Daoy (cell line): ENCODE measurements at regions not wholly inside any gene's neighbourhood (a gene's known extent, or its start where the extent isn't known, plus 50 kb on each side); places are given as distances from the start of the nearest gene placed in this dataset.

ENCODE experiments used
- DNase-seq: peaks from one replicate; pipeline ENCODE4 v3.0.0-alpha.2; 2015; ENCODE audit warnings: low read depth

DNA sequence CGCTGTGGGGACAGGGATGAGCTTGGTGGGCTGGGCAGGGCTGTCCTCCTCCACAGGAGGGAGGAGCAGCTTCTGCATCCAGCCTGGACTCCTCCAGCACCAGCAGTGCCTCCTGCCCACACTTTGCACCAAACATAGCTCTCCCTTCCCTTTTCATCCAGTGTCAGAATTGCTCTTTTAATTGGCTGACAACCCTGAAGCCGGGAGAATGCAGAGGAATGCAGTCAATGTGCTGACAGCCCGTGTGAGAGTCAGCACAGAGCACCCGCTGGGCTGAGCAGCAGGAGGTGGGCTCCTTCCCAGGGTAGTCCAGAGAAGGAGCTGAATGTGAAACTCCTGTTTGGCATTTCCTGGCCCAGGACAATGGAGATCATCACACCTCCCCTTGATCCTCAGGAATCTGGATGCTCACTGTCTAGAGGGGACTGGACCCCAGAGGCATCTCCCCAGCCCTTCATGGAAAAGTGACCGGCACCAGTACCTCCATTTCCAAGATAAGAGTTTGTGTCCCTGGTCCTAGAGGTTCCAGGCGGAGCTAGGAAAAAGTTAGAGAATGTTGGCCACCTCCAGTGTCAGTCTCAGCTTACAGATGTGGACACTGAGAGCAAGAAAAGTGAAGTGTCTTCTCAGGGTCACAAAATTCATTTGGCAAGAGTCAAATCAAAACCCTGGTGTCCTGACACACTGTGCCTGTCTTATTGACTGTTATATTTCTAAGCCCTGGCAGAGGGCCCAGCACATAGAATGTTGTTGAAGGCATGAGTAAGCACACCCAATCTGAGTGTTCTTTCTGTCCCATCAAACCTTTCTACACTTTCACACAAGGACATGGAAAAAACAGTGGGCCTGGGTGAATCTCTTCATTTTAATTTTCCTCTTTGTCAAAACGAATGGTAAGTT lies 202.1 kb downstream of the SNX18 start:
- DNase-seq, result peak; percentile 68

DNA sequence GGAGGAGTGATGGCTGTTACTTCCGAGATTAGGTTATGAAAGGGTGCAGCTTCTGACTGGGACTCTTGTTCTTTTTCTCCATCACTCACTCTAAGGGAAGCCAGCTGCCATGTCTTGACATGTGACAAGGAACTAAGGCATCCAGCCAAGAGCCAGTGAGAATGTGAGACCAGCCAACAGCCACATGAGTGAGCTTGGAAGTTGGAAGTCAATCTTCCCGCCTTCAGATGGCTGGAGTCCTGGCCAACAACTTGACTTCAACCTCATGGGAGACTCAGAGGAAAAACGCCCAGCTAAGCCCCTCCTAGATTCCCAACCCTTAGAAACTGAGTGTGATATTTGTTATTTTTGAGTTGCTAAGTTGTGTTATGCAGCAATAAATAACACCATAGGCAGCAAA lies 201.1 kb downstream of the SNX18 start:
- no peak for DNase-seq

DNA sequence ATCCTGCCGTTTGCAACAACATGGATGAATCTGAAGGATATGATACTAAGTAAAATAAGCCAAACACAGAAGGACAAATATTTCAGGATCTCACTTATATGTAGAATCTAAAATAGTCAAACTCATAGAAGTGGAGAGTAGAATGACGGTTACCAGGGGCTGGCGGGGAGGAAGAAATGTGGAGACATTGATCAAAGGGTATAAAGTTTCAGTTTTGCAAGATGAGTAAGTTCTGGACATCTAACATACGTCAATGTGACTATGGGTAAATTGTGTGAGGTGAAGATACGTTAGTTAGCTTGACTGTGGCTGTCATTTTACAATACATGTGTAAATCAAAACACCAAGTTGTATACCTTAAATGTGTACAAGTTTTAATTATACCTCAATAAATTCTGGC lies 200.3 kb downstream of the SNX18 start:
- no peak for DNase-seq

DNA sequence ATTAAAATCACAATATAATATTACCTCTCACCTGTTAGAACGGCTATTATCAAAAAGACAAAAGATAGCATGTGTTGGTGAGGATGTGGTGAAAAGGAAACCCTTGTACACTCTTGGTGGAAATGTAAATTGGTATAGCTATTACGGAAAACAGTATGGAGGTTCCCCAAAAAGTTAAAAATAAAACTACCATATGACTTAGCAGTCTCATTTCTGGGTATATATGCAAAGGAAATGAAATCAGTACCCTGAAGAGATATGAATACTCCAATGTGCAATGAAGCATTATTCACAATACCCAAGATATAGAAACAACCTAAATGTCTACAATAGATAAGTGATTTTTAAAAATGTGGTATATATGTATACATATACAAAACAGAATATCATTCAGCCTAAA lies 199.9 kb downstream of the SNX18 start:
- DNase-seq, result no peak

DNA sequence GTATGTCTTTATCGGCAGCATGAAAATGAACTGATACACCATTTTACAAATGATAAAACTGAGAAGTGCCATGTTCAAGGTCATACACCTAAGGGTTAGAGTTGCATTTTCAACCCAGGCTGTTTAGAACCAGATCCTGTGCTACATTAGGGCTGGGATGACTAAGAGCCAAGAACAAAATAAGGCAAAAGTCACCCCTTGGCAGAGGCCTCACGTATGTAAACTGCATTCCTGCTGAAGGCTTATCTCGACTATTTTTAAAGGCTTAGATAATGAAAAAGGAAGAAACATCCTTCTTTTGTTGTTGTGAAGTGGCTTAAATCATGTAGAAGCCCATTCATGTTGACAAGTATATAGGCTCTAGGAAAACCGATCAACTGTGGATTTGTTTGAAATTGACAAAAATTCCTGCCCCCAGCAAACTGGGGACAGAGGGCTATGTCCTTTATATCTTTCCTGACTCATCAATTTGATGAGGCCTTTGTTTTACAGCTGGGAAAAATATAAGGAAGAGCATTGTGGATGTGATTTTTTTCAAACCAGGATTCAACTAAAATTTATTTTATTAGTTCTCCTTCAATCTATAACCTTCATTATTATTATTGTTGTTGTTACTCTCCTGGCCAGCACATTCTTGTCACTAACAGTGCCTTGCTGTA lies 196.5 kb downstream of the SNX18 start:
- DNase-seq, result no peak

DNA sequence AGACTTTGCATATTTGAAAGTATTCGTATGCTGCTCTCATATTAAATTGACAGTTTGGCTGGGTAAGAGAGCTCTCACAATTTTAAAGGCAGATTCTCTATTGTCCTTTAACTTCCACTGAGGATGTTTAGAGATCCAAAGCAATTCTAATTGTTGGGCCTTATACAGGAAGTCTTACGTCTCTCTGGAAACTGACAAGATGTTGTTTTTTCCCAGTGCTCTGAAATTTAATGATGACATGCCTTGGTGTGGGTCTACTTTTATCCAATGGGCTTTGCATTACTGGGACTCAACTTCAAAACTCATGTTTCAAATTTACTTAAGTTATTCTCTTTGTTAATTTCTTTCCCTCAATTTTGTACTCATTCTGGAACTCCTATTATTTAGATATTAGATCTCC lies 191.5 kb downstream of the SNX18 start:
- DNase-seq, result no peak

DNA sequence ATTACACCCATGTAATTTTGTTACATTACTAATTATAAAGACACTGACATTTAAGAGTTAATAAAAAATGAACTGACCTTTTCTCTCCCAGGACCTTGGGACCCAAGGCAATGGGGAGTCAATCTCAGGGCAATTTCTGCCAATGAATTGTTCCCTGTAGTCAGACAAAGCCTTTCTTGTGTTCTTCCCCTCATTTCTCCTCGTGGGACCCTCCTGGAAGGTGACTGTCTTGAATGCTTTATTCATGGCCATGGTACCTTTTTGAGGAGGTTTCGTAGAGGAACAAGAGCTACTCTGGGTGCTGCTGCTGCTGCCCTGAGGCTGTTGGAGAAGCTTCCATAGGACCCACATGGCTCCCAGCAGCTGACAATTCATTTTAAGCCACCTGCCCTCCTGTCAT lies 190.3 kb downstream of the SNX18 start:
- DNase-seq, result no peak

DNA sequence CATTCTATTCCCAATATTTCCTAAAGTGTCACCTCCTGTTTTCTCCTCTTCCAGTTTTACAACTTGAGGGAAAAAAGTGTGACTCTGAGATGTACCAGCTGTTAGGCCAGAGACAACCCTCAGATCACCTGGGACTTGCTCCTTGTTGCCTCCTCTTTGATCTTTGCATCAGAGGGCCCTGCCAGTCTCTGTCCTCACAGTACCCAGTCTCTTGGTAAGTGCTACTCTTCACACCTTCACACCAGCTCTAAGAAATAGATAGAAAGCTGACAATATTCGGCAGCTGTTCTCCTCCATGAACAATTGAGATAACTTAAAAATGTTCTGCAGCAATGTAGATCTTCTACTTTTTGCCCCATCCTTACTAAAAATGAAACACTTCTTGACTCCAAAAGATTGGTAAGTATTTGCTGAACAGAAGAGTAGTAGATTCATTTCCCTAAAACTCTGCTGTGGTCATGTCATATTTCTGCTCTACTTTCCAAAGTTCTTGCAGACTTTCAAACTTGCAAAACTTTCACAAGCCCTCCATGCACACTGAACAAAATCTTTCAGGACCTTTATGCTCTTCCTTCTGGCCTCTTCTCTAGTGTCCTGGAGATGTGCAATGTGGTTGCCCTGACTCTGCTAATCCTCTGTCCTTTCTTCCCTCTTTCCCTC lies 188.6 kb downstream of the SNX18 start:
- DNase-seq, result no peak

DNA sequence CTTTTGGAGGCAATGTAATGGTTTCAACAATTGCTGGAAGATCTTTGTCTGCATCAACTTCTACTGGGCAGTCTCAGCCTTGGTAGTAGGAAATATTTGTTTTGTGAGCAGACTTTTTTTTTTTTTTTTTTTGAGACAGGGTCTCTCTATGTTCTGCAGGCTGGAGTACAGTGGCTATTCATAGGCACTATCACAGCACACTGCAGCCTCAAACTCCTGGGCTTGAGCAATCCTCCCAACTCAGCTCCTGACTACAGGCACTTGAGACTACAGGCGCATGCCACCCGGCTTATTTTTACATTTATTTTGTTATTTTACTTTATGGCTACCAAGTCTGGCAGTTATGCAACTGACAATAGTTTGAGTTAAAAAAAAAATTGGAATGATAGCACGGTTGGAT lies 187.3 kb downstream of the SNX18 start:
- no peak for DNase-seq

DNA sequence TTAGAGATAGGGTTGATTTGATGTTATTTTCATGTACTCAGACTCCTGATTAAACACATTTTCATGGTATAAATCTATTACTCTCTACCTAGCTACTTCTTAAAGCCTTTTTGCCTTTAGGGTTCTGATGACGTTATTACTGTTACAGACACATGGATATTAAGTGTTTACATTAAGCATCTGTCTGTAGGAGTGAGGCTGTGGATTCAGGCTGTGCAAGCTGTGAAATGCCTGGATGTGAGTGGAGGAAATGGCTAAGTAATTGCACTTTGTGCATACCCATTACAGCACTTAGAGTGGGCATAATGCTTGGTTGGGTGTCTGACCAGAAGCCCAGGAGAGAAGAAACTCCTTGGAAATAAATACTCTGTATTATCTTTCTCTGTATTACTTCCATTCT lies 186.8 kb downstream of the SNX18 start:
- no peak for DNase-seq

DNA sequence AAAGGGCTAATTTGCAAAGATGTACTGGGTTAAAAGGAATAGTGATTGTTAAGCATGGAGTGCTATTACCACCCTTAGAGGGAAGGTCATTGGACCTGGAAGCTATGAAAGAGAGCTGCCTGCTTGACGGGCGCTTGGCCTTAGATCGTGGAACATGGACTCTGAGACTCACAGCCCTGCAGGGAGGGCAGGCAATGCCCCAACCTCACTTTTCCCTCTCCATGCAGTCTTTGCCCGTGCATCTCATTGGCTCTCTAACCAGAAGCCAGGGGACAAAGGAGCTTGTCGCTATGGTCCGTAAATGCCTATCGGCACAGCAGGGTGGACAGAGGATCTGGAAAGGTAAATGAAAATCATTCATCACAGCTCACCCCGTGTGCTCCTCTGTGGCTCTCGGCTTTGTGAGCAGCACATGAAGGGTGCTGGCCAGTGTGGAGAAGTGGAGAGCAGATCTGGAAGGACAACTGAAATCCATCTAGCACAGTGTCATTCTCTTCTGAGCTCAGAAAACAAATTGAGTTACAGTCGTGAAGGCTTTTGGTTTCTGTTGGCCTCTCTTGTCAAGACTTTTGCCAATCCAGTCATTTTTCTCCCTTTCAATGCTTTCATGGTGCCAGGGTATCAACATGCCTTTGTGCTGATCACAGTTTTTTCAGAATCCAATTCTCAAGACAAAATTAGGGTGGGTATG lies 186.2 kb downstream of the SNX18 start:
- no peak for DNase-seq

DNA sequence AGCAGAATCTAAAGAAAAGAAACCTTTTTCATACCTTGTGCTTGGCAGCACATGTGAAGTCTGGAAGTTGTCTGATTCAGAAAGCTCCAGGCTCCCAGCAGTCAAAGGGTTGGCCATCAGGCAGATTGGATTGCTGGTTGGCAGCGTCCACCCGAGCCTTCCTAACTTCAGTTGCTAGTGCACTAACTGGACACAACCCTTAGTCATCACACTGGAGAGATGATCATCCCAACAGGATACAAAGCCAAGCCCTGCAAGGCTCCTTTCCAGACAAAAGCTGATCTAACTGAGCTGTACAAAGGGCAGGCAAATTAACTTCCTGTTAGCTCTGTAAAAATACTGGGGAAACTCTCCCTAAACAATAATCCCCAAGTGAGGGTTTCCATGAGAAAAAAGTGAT lies 185.6 kb downstream of the SNX18 start:
- DNase-seq, result peak; percentile 71

DNA sequence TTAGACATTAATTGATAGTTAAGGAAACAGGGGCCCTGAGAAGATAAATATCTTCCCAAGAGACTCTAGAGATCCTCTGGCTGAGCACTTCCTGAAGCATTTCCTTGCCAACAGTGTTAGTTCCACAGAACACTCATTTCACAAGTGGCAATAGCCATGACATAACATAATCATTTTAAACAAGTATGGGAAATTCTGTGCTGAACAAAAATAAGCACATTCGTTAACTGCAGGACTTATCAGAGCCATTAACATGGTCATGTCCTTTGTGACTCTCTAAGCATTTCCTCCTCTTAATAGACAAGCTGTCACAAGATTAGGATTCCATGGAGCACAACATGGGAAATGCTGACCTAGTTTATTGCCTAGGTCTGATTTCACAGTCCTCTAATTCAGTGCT lies 184.9 kb downstream of the SNX18 start:
- DNase-seq, result no peak

DNA sequence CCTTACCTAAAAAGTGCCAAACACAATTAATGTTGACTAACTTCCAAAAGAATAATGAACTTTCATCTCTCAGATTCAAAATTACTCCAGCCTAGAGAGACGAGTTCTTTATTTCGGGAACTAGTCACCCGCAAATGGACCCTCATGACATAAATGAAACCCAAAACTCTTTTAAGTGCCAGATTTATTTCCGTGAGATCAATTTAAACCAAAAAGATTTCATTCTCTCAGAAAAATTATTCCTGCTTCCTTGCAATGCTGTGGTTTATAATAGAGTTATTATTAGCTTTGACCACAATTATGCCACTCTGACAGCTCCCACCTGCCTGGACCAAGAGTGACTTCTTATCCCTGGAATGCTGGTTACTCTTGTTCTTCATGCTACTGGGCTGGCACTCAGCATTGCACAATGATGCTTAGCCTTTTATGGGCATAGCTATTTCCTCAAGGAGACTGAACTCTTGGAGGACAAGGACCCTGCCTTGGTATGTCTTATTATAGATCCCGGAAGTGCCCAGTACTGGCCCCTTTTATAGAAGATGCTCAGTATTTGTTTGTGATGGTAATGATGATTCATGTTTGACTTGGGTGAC lies 183.5 kb downstream of the SNX18 start:
- peak; percentile 92 for DNase-seq

DNA sequence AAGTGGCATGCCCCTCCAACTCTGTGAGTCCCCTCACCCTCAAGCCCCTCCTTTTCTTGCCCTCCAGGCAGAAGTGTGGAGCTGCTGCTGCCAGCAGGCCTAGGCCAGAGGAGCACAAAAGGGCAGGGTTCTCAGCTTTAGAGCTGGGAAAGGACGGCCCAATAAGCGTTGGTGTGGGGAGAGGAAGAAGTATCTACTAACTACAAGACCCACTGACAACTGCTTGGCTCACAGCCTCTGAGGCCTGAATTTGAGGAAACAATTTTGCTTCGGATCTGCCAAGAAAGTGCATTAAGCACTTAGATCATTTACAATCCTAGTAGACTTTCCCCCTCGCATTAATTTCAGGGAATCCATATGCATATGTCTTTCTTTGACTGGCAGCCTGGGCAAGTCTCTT lies 179.4 kb downstream of the SNX18 start:
- no peak for DNase-seq

DNA sequence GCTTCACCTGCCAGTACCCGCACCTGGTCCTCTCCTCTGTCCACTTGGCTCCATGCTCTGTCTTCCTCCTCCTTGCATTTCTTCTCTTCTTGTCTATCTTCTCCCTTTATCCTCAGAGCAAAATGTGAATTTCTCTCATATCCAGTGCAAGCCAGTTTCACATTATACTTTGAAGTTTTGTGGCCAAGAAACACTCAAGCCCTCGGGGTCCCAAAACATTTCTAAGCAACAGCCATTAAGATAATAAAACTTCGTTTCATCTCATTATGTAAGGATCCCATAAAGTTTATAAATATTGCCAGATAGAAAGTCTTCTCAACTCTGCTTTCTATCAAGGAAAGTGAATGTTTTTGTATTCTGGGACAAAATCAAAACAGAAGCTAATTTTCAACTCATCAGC lies 178.8 kb downstream of the SNX18 start:
- DNase-seq, result no peak

DNA sequence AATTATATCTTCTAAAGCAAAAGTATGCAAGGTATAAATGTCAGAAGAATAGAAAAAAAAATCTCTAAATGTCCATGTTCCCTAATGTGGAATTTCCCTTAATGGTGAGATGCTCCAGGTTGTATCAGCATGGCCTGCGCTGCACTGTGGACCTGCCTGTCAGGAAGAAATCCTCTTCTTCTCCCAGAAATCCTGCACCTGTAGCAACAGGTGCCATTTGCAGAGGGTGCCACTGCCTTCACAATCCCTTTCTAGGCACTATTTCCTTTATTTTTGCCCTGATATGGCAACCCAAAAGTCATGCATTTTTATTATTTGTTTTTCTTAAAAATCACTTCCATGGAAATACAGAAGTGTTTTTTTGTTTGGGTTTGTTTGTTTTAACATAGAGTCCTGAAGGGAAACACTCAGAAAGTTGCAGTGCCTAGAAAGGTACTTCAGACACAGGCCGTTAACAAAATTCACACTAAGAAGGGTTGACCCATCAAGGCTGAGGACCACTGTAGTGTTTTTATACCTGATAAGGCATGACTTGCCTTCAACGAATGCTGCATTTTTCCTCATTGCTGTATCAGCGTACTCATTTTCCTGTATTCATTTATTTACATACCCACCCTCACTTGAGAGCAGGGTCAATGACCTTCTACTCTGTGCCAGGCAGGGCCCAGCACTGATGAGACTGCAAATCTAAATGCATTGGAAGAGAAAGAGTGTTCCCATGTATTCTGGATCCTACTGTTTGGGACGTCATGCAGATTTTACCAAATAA lies 177.8 kb downstream of the SNX18 start:
- DNase-seq, result no peak

DNA sequence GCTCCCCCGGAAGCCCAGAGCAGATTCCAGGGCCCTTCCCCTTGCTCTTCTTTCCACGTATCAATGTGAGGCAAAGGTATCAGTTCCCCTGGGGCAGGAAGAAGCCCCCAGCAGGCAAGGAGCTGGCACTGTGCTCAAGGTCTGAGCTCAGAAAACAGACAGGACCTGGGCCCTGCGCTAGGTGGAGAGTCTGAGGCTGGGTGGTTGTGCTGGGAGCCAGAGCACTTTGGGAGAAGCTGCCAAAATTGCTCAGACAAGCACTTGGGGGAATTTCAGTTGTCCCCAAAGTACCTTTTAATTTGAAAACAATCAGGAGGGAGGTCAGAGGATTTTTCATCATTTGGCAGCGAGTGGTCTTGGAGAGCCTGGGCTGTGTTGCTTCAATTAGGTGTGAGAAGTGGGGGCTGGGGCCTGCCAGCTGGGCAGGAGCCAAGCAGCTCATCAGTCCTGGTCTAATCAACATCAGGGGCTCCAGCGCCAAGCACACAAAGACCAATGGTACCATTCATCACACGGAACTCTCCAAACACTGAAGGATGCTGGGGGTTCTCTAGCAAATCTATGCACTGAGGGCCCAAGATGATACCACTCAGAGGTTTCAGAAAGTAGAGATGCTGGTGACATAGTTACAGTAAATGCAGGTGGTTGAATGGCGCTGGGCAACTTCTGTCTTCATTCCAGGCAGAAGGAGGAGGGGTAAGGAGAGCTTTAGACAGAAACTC lies 176.5 kb downstream of the SNX18 start:
- DNase-seq, result no peak

DNA sequence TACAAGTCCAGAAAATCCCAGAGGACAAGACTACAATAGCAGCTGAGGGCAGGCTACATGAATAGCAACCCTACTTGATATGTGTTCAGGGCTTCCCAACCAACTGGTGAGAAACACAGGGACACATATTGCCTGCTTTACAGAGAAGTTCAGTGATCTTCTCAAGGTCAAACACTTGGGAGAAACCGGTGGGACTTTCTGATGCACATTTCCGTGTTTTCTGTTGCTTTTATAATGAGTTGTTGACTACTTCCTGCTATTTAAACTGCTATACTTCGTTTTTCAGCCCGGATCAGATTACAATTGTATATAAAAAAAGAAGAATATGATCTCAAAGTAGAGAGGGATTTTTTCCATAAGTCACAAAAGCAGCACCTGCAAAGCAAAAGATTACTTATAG lies 175.1 kb downstream of the SNX18 start:
- DNase-seq, result no peak

DNA sequence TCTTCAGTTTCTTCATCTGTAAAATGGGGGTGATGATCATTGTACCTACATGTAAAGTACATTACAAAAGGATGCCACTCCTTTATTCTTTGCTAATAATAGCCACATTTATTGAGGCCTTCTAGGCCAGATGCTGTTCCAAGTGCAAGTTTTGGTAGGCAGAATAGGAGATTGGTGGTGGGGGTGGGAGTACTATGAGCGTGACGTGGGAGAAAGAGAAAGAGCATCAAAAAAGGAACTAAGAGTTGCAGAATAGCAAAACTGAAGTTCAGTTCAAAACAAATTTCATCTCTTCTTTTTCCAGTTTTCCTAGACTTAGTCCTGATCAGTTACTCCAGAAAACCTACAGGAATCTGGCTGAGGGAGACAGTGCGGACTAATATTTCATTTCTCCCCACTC lies 174.1 kb downstream of the SNX18 start:
- DNase-seq, result no peak
